Gastrocnemius medialis (tissue), 4 donors: ENCODE measurements at regions not wholly inside any gene's neighbourhood (a gene's known extent, or its start where the extent isn't known, plus 50 kb on each side); places are given as distances from the start of the nearest gene placed in this dataset.

Experiments
- ATAC-seq, 2 donors: fragments of 150-250 bp; one replicate each; pipeline ENCODE4 v1.9.1; 2016
- DNase-seq, 2 donors: peaks; one replicate each; pipeline ENCODE4 v3.0.0-alpha.2; 2019
- H3K27ac ChIP-seq, 4 donors: fragments of 200-600 bp; sonication (generic); 1 replicate in 1 of 4; 2 replicates in 3 of 4; pipeline ENCODE4 v1.5.1; 2016 to 2018; ENCODE audit warnings: mild to moderate bottlenecking in 2 of 4, moderate library complexity in 1 of 4
- H3K27me3 ChIP-seq, 3 donors: fragments of 200-600 bp; sonication (generic) in 2 of 3; 1 replicate in 1 of 3; 2 replicates in 2 of 3; pipeline versions ENCODE4 v1.5.1 to v1.6.0; 2016 to 2019; ENCODE audit warnings: mild to moderate bottlenecking in 1 of 3, moderate library complexity in 1 of 3
- H3K36me3 ChIP-seq, 2 donors: fragments of 200-600 bp; sonication (generic) in 1 of 2; one replicate each; pipeline ENCODE4 v1.5.1; 2017 to 2018
- H3K4me1 ChIP-seq, 2 donors: fragments of 200-600 bp; sonication (generic) in 1 of 2; one replicate each; pipeline ENCODE4 v1.5.1; 2016 to 2017; ENCODE audit warnings: mild to moderate bottlenecking in 2 of 2
- H3K4me3 ChIP-seq, 4 donors: fragments of 200-600 bp; sonication (generic) in 3 of 4; 1 replicate in 1 of 4; 2 replicates in 3 of 4; pipeline ENCODE4 v1.5.1; 2016 to 2019; ENCODE audit warnings: mild to moderate bottlenecking in 2 of 4
- H3K9me3 ChIP-seq, 3 donors: fragments of 200-600 bp; sonication (generic) in 2 of 3; 1 replicate in 1 of 3; 2 replicates in 2 of 3; pipeline ENCODE4 v1.5.1; 2016 to 2019
- CTCF ChIP-seq, 5 experiments: fragments of 450-650 bp in 3 of 5; fragments of 200-600 bp in 2 of 5; sonication (generic) in 2 of 5; IDR thresholded peaks in 4 of 5; conservative IDR thresholded peaks in 1 of 5; 1 replicate in 4 of 5; 2 replicates in 1 of 5; pipeline ENCODE4 v1.5.1; 2016 to 2019; ENCODE audit warnings: antibody characterized with exemption in 5 of 5, mild to moderate bottlenecking in 3 of 5, moderate library complexity in 3 of 5
- POLR2A ChIP-seq, 2 donors: fragments of 450-650 bp; IDR thresholded peaks; one replicate each; pipeline ENCODE4 v1.6.1; 2017; ENCODE audit warnings: antibody characterized with exemption in 2 of 2, mild to moderate bottlenecking in 2 of 2, moderate library complexity in 2 of 2
- in situ Hi-C, 4 donors: fragments of 200-750 bp; cut with MboI; loops; one replicate each; pipeline versions ENCODE4 v1.15.0 to v1.8.0; 2017; ENCODE audit warnings: low sequenced_read_pairs in 4 of 4
- intact Hi-C: fragments of 100-400 bp; cut with DNase I; formaldehyde crosslinking; loops from one replicate; pipeline ENCODE4 v1.15.1; 2023; ENCODE audit warnings: low total_unique reads

- DNase-seq (no peak), ATAC-seq (no peak)
- intact Hi-C loops (no loop called here), in situ Hi-C loops (no loop called here)
- H3K9me3 ChIP-seq, result no peaks in the 10 kb centered on the region
- no peaks in the 10 kb centered on the region for H3K4me1 ChIP-seq
- H3K36me3 ChIP-seq, result no peaks in the 10 kb centered on the region
- H3K27ac ChIP-seq, result no peak overlapping the region
- TF ChIP-seq POLR2A (IDR thresholded peaks at IDR 0.05) (no peak), CTCF (IDR thresholded peaks at IDR 0.05 in 4 of 5, conservative IDR thresholded peaks at IDR 0.05 in 1 of 5) (no peak)
- H3K4me3 ChIP-seq, result no peak overlapping the region
- H3K27me3 ChIP-seq, result no peaks in the 10 kb centered on the region
Measured at GRCh38 chr12:67006610-67007009, 262.5 kb upstream of the CAND1 start.

DNA sequence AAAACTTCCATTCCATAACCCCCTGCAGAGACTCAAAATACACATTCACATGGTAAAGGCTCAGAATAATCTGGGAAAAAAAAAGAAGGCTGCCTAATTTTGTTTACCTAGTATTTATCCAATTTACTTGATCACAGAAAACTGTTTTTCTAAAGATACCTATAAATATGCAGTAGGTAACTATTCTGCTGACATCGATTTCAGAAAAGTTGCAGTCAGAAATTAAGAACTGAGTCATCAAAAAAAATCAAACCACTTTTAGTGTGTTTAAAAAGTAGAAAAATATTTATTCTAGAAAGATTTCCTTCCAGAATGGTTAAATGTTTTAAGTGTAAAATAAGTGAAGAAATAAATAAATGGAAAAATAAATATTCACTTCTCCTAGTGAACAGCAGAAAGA lies 254.5 kb upstream of the CAND1 start:
- in situ Hi-C loops, result no loop called here
- no peak overlapping the region for H3K4me3 ChIP-seq
- no peak overlapping the region for H3K27ac ChIP-seq
- no peaks in the 10 kb centered on the region for H3K4me1 ChIP-seq
- no peaks in the 10 kb centered on the region for H3K9me3 ChIP-seq
- DNase-seq (no peak), ATAC-seq (no peak)
- no peaks in the 10 kb centered on the region for H3K36me3 ChIP-seq
- intact Hi-C loops, result no loop called here
- no peak for TF ChIP-seq POLR2A (IDR thresholded peaks at IDR 0.05)
- no peak for TF ChIP-seq CTCF (IDR thresholded peaks at IDR 0.05 in 4 of 5, conservative IDR thresholded peaks at IDR 0.05 in 1 of 5)
- no peaks in the 10 kb centered on the region for H3K27me3 ChIP-seq

- ATAC-seq, result no peak
- intact Hi-C loops (no loop called here), in situ Hi-C loops (no loop called here)
- Histone ChIP-seq H3K4me1 (no peaks in the 10 kb centered on the region), H3K27me3 (no peaks in the 10 kb centered on the region), H3K4me3 (no peak overlapping the region), H3K27ac (no peak overlapping the region), H3K36me3 (no peaks in the 10 kb centered on the region), H3K9me3 (no peaks in the 10 kb centered on the region)
- no peak for DNase-seq
- no peak for TF ChIP-seq CTCF (IDR thresholded peaks at IDR 0.05 in 4 of 5, conservative IDR thresholded peaks at IDR 0.05 in 1 of 5)
- TF ChIP-seq POLR2A (IDR thresholded peaks at IDR 0.05), result no peak
Measured at GRCh38 chr12:67018105-67018504, 251.1 kb upstream of the CAND1 start.

GRCh38 chr12:67019070-67019469 lies 250.1 kb upstream of the CAND1 start:
- in situ Hi-C loops, result no loop called here
- ATAC-seq, result no peak
- H3K27ac ChIP-seq, result no peak overlapping the region

More at GRCh38 chr12:67019070-67019469, 250.1 kb upstream of the CAND1 start:
- H3K27me3 ChIP-seq, result no peaks in the 10 kb centered on the region
- no peaks in the 10 kb centered on the region for H3K36me3 ChIP-seq
- H3K4me1 ChIP-seq, result no peaks in the 10 kb centered on the region
- no peak overlapping the region for H3K4me3 ChIP-seq
- intact Hi-C loops, result no loop called here
- no peak for DNase-seq
- H3K9me3 ChIP-seq, result no peaks in the 10 kb centered on the region
- TF ChIP-seq CTCF (IDR thresholded peaks at IDR 0.05 in 4 of 5, conservative IDR thresholded peaks at IDR 0.05 in 1 of 5), result no peak
- TF ChIP-seq POLR2A (IDR thresholded peaks at IDR 0.05), result no peak
